Erythroblast (primary cell): ENCODE measurements at regions not wholly inside any gene's neighbourhood (a gene's known extent, or its start where the extent isn't known, plus 50 kb on each side); places are given as distances from the start of the nearest gene placed in this dataset.

Experiments
- GATA1 ChIP-seq: IDR thresholded peaks from 2 replicates; pipeline ENCODE4 v1.6.1; 2011; ENCODE audit warnings: low read depth, mild to moderate bottlenecking, control low read depth, low read length, moderate library complexity
- POLR2A ChIP-seq: IDR thresholded peaks from 2 replicates; pipeline ENCODE4 v1.6.1; 2011; ENCODE audit warnings: mild to moderate bottlenecking, low read length

DNA sequence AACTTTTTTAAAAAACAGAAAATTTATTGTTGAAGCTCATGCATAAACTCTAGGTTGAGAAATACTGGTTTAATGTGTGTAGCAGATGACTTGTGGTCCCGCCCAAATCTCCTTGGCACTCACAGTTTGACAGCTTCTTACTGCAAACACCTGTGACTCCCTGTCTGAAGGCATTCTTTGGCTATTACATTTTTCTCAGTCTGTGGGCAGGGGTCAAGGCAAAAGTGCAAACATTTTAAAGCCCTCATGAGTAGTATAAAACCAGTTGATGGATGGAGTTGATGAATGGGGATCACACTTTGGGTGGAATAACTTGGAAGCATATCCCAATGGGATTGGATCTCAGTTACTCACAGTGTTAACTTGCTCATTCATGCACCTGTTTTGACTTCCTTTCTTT, 1007.0 kb upstream of the NUDT12 start:
- TF ChIP-seq POLR2A (no peak), GATA1 (no peak)
